Thoracic aorta (tissue), 2 donors: ENCODE measurements at regions not wholly inside any gene's neighbourhood (a gene's known extent, or its start where the extent isn't known, plus 50 kb on each side); places are given as distances from the start of the nearest gene placed in this dataset.

Experiments
- ATAC-seq: fragments of 150-250 bp; one replicate; pipeline ENCODE4 v1.8.0; 2017; ENCODE audit warnings: low read depth; ENCODE audit not compliant: insufficient number of reproducible peaks, low FRiP score
- DNase-seq: peaks from one replicate; pipeline ENCODE4 v3.0.0-alpha.2; 2020; ENCODE audit warnings: low spot score
- H3K27ac ChIP-seq, 2 donors: fragments of 200-600 bp; sonication (generic); 1 replicate in 1 of 2; 2 replicates in 1 of 2; pipeline ENCODE4 v1.5.1; 2016; ENCODE audit warnings: mild to moderate bottlenecking in 2 of 2, moderate library complexity in 2 of 2
- H3K27me3 ChIP-seq: fragments of 200-600 bp; sonication (generic); replicated peaks from 2 replicates; pipeline ENCODE4 v1.6.0; 2016; ENCODE audit warnings: mild to moderate bottlenecking; ENCODE audit not compliant: insufficient read depth
- H3K36me3 ChIP-seq: fragments of 200-600 bp; sonication (generic); one replicate; pipeline ENCODE4 v1.5.1; 2016
- H3K4me1 ChIP-seq, 2 donors: fragments of 200-600 bp; sonication (generic); 1 replicate in 1 of 2; 2 replicates in 1 of 2; pipeline versions ENCODE4 v1.5.1 to v1.6.0; 2016; ENCODE audit warnings: low read depth in 2 of 2, mild to moderate bottlenecking in 1 of 2; ENCODE audit not compliant: control insufficient read depth in 1 of 2
- H3K4me3 ChIP-seq: fragments of 200-600 bp; sonication (generic); 2 replicates; pipeline ENCODE4 v1.5.1; 2016; ENCODE audit warnings: mild to moderate bottlenecking
- H3K9me3 ChIP-seq: fragments of 200-600 bp; sonication (generic); 2 replicates; pipeline ENCODE4 v1.5.1; 2016
- TF ChIP-seq, protein P1 (sequence below): fragments of 200-600 bp; sonication (generic); IDR thresholded peaks from one replicate; pipeline ENCODE4 v1.5.1; 2019; ENCODE audit warnings: antibody characterized with exemption

DNA sequence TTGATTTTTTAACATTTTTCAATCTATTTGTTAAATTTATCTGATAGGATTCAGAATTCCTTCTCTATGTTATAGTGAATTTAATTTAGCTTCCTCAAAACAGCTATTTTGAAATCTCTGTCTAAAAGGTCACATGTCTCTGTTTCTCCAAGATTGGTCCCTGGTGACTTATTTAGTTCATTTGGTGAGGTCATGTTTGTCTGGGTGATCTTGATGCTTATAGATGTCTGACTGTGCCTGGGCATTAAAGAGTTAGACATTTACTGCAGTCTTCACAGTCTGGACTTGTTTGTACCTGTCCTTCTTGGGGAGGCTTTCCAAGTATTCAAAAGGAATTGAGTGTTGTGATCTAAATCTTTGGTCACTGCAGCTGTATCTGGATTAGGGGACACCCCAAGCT lies 169.5 kb upstream of the C2CD4B start:
- TF ChIP-seq, protein P1, sequence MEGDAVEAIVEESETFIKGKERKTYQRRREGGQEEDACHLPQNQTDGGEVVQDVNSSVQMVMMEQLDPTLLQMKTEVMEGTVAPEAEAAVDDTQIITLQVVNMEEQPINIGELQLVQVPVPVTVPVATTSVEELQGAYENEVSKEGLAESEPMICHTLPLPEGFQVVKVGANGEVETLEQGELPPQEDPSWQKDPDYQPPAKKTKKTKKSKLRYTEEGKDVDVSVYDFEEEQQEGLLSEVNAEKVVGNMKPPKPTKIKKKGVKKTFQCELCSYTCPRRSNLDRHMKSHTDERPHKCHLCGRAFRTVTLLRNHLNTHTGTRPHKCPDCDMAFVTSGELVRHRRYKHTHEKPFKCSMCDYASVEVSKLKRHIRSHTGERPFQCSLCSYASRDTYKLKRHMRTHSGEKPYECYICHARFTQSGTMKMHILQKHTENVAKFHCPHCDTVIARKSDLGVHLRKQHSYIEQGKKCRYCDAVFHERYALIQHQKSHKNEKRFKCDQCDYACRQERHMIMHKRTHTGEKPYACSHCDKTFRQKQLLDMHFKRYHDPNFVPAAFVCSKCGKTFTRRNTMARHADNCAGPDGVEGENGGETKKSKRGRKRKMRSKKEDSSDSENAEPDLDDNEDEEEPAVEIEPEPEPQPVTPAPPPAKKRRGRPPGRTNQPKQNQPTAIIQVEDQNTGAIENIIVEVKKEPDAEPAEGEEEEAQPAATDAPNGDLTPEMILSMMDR: no peak
- DNase-seq: no peak

DNA sequence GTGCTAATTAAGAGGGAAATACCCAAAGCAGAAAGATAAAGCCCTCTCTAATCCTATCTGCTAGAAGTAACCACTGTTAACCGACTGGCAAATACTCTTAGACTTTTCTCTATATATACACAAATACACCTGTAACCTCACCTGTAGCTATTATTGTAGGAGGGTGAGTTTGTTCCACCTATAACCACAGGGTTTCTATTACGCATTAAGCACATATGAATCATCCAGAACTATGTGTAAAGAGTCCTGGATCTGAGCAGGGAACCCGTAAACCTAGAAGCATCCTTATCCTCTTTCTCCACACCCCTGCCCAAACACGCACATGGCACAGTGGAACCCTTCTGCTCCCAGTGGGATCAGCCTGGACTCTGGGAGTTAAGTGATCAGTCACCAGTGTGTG lies 172.8 kb upstream of the C2CD4B start:
- TF ChIP-seq, protein P1: no peak
- H3K4me1 ChIP-seq: no peaks in the 10 kb centered on the region
- DNase-seq: no peak
- no peaks in the 10 kb centered on the region for H3K27me3 ChIP-seq
- no peaks in the 10 kb centered on the region for H3K36me3 ChIP-seq
- H3K4me3 ChIP-seq: no peak overlapping the region
- H3K9me3 ChIP-seq: no peaks in the 10 kb centered on the region
- ATAC-seq: no peak
- H3K27ac ChIP-seq: no peak overlapping the region

More for the DNA sequence above, 169.5 kb upstream of the C2CD4B start:
- no peak overlapping the region for H3K4me3 ChIP-seq
- H3K4me1 ChIP-seq: no peaks in the 10 kb centered on the region
- no peaks in the 10 kb centered on the region for H3K9me3 ChIP-seq
- no peaks in the 10 kb centered on the region for H3K36me3 ChIP-seq
- no peak for ATAC-seq
- no peak overlapping the region for H3K27ac ChIP-seq
- H3K27me3 ChIP-seq: no peaks in the 10 kb centered on the region

DNA sequence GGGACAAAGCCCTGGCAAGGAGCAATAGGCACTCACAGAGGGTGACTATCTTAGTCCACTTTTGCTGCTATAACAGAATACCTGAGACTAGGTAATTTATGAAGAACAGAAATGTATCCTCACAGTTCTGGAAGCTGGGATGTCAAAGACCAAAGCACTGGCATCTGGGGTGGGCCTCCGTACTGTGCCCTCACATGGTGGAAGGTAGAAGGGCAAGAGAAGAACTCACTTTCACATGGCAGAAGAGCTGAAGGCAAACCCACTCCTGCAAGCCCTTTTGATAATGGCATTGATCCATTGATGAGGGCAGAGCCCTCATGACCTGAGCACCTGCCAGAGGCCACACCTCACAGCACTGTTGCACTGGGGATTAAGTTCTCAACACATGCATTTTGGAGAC lies 173.4 kb upstream of the C2CD4B start:
- H3K9me3 ChIP-seq: no peaks in the 10 kb centered on the region
- H3K4me1 ChIP-seq: no peaks in the 10 kb centered on the region
- H3K27me3 ChIP-seq: no peaks in the 10 kb centered on the region
- H3K4me3 ChIP-seq: no peak overlapping the region
- DNase-seq (no peak), ATAC-seq (no peak)
- TF ChIP-seq, protein P1: no peak
- H3K36me3 ChIP-seq: no peaks in the 10 kb centered on the region
- H3K27ac ChIP-seq: no peak overlapping the region

DNA sequence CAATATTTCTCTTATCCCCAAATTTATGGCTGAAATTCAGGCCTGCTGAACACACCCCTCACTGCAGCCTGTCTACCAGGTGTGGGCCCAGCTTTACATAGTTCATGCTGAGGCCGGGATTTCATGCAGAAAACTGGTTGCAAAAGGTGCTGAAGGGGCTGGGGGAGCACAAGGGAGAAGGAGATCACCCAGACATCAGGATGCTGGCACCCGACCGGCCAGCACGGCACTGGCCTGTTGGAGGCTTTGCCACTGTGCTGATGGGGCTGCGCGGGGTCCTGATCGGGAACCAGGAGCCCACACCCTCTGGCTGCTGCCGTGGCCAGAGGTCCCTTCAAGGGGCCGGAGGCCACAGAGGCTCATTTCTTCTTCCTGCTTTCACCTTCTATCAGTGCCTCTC lies 177.9 kb upstream of the C2CD4B start:
- DNase-seq (no peak), ATAC-seq (no peak)
- Histone ChIP-seq H3K4me1 (no peaks in the 10 kb centered on the region), H3K36me3 (no peaks in the 10 kb centered on the region), H3K4me3 (no peak overlapping the region), H3K27ac (no peak overlapping the region), H3K9me3 (no peaks in the 10 kb centered on the region), H3K27me3 (no peaks in the 10 kb centered on the region)
- TF ChIP-seq, protein P1: no peak

DNA sequence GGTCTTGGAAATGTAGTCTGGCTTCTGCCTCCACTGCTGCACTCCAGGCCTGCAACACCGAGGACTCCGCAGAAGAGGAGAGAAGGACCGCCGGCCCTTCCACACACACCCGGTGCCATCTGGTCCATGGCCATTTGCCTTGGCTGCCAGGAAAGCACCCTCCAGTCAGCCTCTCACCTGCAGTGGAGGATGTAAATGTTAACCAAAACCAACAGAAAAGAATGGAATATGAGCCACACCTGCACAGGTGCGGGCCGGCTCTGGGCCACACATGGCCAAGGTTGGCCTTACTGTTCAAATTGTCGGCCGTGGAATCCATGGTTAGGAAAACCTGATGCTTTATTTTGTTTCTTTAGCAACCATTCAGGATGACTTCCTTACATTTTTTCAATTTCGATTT lies 178.3 kb upstream of the C2CD4B start:
- Histone ChIP-seq H3K27ac (no peak overlapping the region), H3K4me1 (no peaks in the 10 kb centered on the region), H3K27me3 (no peaks in the 10 kb centered on the region), H3K4me3 (no peak overlapping the region), H3K9me3 (no peaks in the 10 kb centered on the region), H3K36me3 (no peaks in the 10 kb centered on the region)
- ATAC-seq (no peak), DNase-seq (no peak)
- TF ChIP-seq, protein P1: no peak
